Cardiac muscle cell (in vitro differentiated cells and primary cell): ENCODE measurements at regions not wholly inside any gene's neighbourhood (a gene's known extent, or its start where the extent isn't known, plus 50 kb on each side); places are given as distances from the start of the nearest gene placed in this dataset.

Source experiments
- DNase-seq, 2 donors: peaks; one replicate each; pipeline versions ENCODE4 v3.0.0 to v3.0.0-alpha.2; 2010 to 2017; ENCODE audit warnings: low read depth in 1 of 2, low spot score in 1 of 2
- H3K27ac ChIP-seq: fragments of 200-600 bp; sonication (generic); 2 replicates; pipeline ENCODE4 v1.5.1; 2016
- H3K27me3 ChIP-seq: fragments of 200-600 bp; sonication (generic); 2 replicates; pipeline ENCODE4 v1.6.0; 2016; ENCODE audit warnings: control low read depth
- H3K36me3 ChIP-seq: fragments of 200-600 bp; sonication (generic); 2 replicates; pipeline ENCODE4 v1.5.1; 2016; ENCODE audit warnings: control low read depth
- H3K4me1 ChIP-seq: fragments of 200-600 bp; sonication (generic); 2 replicates; pipeline ENCODE4 v1.8.1; 2017; ENCODE audit warnings: low read depth, mild to moderate bottlenecking, mixed run types
- H3K4me3 ChIP-seq: fragments of 200-600 bp; sonication (generic); 2 replicates; pipeline ENCODE4 v1.5.1; 2016; ENCODE audit warnings: mild to moderate bottlenecking
- H3K9me3 ChIP-seq: fragments of 200-600 bp; sonication (generic); 2 replicates; pipeline ENCODE4 v1.5.1; 2017; ENCODE audit warnings: low read depth, mild to moderate bottlenecking, control low read depth
- TF ChIP-seq, protein P1 (sequence below): IDR thresholded peaks from 2 replicates; pipeline ENCODE4 v1.5.1; 2012; ENCODE audit warnings: low read depth, mild to moderate bottlenecking, low read length

GRCh38 chr17:79484600-79485418 is 126.0 kb downstream of the RBFOX3 start:
- no peak for DNase-seq
- no peaks in the 10 kb centered on the region for H3K36me3 ChIP-seq
- H3K4me1 ChIP-seq: no peaks in the 10 kb centered on the region
- H3K27ac ChIP-seq: no peak overlapping the region
- no peaks in the 10 kb centered on the region for H3K9me3 ChIP-seq
- H3K27me3 ChIP-seq: peaks cover 46% of the 10 kb centered on the region
- TF ChIP-seq, protein P1, sequence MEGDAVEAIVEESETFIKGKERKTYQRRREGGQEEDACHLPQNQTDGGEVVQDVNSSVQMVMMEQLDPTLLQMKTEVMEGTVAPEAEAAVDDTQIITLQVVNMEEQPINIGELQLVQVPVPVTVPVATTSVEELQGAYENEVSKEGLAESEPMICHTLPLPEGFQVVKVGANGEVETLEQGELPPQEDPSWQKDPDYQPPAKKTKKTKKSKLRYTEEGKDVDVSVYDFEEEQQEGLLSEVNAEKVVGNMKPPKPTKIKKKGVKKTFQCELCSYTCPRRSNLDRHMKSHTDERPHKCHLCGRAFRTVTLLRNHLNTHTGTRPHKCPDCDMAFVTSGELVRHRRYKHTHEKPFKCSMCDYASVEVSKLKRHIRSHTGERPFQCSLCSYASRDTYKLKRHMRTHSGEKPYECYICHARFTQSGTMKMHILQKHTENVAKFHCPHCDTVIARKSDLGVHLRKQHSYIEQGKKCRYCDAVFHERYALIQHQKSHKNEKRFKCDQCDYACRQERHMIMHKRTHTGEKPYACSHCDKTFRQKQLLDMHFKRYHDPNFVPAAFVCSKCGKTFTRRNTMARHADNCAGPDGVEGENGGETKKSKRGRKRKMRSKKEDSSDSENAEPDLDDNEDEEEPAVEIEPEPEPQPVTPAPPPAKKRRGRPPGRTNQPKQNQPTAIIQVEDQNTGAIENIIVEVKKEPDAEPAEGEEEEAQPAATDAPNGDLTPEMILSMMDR: no peak
- no peak overlapping the region for H3K4me3 ChIP-seq

DNA sequence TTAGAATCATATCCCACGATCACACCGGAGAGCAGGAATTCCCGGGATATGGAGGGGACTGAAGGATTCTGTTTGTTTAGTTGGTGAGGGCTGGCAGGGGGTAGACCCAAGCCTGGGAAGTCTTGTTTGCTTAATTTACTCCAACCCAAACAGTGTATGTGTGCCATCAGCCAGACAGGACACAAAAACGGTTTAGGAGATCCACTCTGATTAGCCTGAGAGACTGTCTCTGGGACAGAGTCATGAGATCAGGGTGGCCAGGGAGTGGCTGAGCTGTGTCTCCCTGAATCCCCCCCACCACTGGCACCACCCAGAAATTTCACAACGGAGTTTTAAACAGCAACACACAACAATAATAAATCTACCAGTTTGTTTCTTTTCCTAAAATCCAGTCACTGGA is 127.0 kb downstream of the RBFOX3 start:
- Histone ChIP-seq H3K27ac (no peak overlapping the region), H3K4me1 (no peaks in the 10 kb centered on the region), H3K4me3 (no peak overlapping the region), H3K36me3 (no peaks in the 10 kb centered on the region), H3K27me3 (peaks cover 54% of the 10 kb centered on the region), H3K9me3 (no peaks in the 10 kb centered on the region)
- TF ChIP-seq, protein P1: no peak
- no peak for DNase-seq

- Histone ChIP-seq H3K36me3 (no peaks in the 10 kb centered on the region), H3K4me1 (no peaks in the 10 kb centered on the region), H3K9me3 (no peaks in the 10 kb centered on the region), H3K27me3 (peaks cover 63% of the 10 kb centered on the region), H3K27ac (no peak overlapping the region), H3K4me3 (no peak overlapping the region)
- no peak for DNase-seq
- TF ChIP-seq, protein P1: no peak
Measured at GRCh38 chr17:79482727-79483521, 127.9 kb downstream of the RBFOX3 start.

GRCh38 chr17:79479876-79480275 is 131.0 kb downstream of the RBFOX3 start:
- Histone ChIP-seq H3K27ac (no peak overlapping the region), H3K4me1 (no peaks in the 10 kb centered on the region), H3K9me3 (no peaks in the 10 kb centered on the region), H3K4me3 (no peak overlapping the region), H3K36me3 (no peaks in the 10 kb centered on the region), H3K27me3 (peaks cover 87% of the 10 kb centered on the region)
- TF ChIP-seq, protein P1: no peak
- no peak for DNase-seq

DNA sequence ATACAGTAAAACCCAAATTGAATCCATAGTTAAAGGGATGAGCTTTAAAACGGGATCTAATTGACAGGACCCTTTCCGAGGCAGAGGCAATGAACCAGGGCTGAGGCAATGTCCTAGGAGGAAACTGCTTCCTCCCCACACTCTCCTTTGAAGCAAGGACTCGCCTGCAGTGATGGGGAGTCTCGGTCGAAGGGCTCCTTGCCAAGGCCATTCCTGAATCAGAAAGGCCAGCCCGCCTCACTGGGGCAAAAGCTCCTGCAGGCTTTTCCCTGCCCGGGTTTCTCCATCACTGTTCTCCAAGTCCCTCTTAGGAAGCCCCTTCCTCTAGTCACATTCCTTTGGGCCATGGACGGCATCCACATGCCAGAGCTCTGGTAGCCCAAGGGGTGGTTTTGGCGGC is 132.0 kb downstream of the RBFOX3 start:
- H3K27ac ChIP-seq: no peak overlapping the region
- DNase-seq: no peak
- no peaks in the 10 kb centered on the region for H3K9me3 ChIP-seq
- no peaks in the 10 kb centered on the region for H3K36me3 ChIP-seq
- no peaks in the 10 kb centered on the region for H3K4me1 ChIP-seq
- TF ChIP-seq, protein P1: no peak
- H3K27me3 ChIP-seq: peaks cover 93% of the 10 kb centered on the region
- H3K4me3 ChIP-seq: no peak overlapping the region
